ENCODE measurements at regions not wholly inside any gene's neighbourhood (a gene's known extent, or its start where the extent isn't known, plus 50 kb on each side); places are given as distances from the start of the nearest gene placed in this dataset.

GRCh38 chr7:108825581-108825909 is 255.9 kb downstream of the DNAJB9 start:
- no peak for TF ChIP-seq CTCF (IDR thresholded peaks at IDR 0.05)
- TF ChIP-seq POLR2A (IDR thresholded peaks at IDR 0.05; ENCODE audit: low read depth), result no peak

All from esophagus muscularis mucosa (tissue), 3 donors.